Neuron (in vitro differentiated cells): ENCODE measurements at regions not wholly inside any gene's neighbourhood (a gene's known extent, or its start where the extent isn't known, plus 50 kb on each side); places are given as distances from the start of the nearest gene placed in this dataset.
A peak's percentile ranks its signal among the peaks of the same experiment; 100 is the strongest.

ENCODE experiments used
- H2AFZ ChIP-seq: one replicate; pipeline ENCODE4 v1.6.1; 2013; ENCODE audit warnings: low read depth, mild to moderate bottlenecking, inconsistent platforms, low read length, moderate library complexity
- H3K27me3 ChIP-seq: one replicate; pipeline ENCODE4 v1.6.1; 2013; ENCODE audit warnings: low read length; ENCODE audit not compliant: insufficient read depth
- H3K36me3 ChIP-seq: one replicate; pipeline ENCODE4 v1.6.1; 2013; ENCODE audit warnings: low read length; ENCODE audit not compliant: insufficient read depth
- H3K4me1 ChIP-seq: one replicate; pipeline ENCODE4 v1.6.1; 2013; ENCODE audit warnings: low read length; ENCODE audit not compliant: insufficient read depth
- H3K4me3 ChIP-seq: 2 replicates; pipeline ENCODE4 v1.5.1; 2013; ENCODE audit warnings: mild to moderate bottlenecking, low read length, moderate library complexity
- H3K9me3 ChIP-seq: one replicate; pipeline ENCODE4 v1.6.1; 2013; ENCODE audit warnings: low read length

DNA sequence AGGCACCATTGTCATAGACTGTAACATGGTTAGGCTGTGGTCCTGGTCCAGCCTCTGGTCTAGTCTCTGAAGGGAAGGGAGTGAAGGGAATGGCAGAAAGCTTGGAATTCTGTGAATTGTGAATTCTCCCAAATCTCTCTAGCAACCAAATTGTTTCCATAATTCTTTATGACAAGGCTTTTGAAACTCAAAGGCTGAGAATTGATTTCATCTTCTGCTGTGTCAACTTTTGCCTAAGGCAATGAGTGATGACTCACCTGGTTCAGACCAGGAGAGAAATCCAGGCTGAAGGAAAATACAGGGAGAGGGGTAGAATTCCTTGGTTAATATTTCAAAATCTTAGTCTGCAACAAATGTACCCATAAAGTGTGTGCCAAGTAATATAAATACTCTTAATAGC, 82.6 kb upstream of the ADPGK start:
- no peak overlapping the region for H2AFZ ChIP-seq
- H3K4me1 ChIP-seq: no peaks in the 10 kb centered on the region
- no peak overlapping the region for H3K4me3 ChIP-seq
- H3K36me3 ChIP-seq: no peaks in the 10 kb centered on the region
- peaks cover 9% of the 10 kb centered on the region for H3K27me3 ChIP-seq
- H3K9me3 ChIP-seq: no peaks in the 10 kb centered on the region

DNA sequence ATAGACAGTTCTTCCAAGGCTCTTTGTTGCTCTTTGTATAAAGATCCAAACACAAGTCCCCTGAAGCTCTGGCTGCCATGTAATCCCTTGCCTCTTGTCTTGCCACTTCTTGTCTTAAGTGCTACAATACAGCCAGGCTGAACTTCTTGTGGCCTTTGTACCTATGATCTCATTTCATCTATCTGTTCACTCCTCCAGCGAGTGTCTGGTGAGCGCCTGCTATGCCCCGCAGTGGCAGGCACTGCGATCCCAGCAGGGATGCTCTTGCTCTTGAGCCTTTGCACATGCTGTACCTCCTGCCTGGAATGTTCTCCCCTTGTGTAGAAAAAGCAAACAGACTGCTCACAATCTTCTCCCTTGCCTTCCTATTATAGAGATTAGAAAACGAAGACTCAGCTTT, 81.9 kb upstream of the ADPGK start:
- Histone ChIP-seq H3K4me3 (no peak overlapping the region), H3K27me3 (peaks cover 9% of the 10 kb centered on the region), H2AFZ (no peak overlapping the region), H3K9me3 (no peaks in the 10 kb centered on the region), H3K36me3 (no peaks in the 10 kb centered on the region), H3K4me1 (no peaks in the 10 kb centered on the region)

DNA sequence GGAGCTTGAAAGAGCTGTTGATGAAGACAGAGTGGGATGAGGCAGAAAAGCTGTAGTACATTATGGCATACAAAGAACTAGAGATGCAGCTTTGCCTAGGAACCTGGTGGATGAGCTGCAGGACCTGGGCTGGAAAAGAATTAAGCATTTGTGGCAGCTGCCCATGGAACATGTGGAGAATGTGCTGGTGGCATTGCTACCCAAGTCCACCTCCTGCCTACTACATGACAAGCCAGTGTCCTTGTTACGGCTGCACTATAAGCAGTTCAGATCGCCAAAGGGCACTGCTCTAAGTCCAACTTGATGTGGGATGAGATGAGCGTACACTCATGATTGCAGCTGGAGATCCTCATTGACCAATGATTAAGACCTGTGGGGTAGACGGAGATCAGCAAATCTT, 81.1 kb upstream of the ADPGK start:
- no peak overlapping the region for H3K4me3 ChIP-seq
- no peaks in the 10 kb centered on the region for H3K9me3 ChIP-seq
- peaks cover 9% of the 10 kb centered on the region for H3K27me3 ChIP-seq
- no peak overlapping the region for H2AFZ ChIP-seq
- H3K4me1 ChIP-seq: no peaks in the 10 kb centered on the region
- no peaks in the 10 kb centered on the region for H3K36me3 ChIP-seq

DNA sequence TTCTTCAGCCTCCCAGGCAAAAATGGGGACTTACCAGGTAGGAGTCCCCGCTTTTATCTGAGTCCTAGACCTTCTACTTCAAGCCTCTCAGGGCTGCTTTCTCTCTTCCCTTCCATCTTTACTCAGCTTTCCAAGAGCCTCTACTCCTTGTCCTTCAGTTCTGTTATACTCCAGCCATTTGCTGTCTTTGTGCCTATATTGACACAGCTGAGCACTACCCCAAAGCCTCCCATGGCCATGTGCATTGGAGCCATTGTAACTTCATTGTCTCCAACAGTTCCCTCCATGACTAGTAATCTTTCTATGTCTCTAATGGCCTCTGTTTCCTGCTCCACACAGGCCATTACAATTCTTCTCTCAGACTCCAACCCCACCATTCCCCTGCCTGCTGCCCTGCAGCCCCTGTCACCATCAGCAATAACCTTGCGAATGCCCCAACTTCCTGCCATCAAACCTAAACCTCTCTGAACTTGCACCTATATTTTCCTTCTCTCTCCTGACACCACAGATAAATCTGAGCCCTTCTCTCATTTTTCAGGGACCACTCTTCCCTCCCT, 77.9 kb upstream of the ADPGK start:
- no peaks in the 10 kb centered on the region for H3K4me1 ChIP-seq
- no peaks in the 10 kb centered on the region for H3K36me3 ChIP-seq
- H3K27me3 ChIP-seq: peaks cover 5% of the 10 kb centered on the region
- no peak overlapping the region for H3K4me3 ChIP-seq
- no peak overlapping the region for H2AFZ ChIP-seq
- no peaks in the 10 kb centered on the region for H3K9me3 ChIP-seq

DNA sequence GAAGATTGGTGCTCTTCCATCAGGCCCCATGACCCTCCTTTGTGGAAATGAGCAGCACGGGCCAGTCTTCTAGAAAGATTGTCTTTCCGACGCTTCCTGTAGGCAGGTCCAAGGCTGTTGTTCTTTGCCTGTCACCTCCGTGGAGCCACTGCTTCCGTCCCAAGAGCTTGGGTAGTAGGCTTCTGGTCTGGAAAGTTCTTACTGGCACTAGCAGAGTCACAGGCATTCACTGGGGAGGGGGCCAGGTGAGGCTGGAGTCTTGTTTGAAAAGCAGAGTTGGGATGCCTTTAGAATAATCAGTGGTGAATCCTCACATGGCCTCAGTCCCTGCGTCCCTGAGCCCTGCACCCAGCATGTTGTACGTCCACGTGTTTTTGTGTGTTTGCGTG, 76.2 kb upstream of the ADPGK start:
- H2AFZ ChIP-seq: no peak overlapping the region
- H3K36me3 ChIP-seq: no peaks in the 10 kb centered on the region
- H3K4me3 ChIP-seq: no peak overlapping the region
- H3K4me1 ChIP-seq: no peaks in the 10 kb centered on the region
- H3K27me3 ChIP-seq: peaks cover 5% of the 10 kb centered on the region
- H3K9me3 ChIP-seq: no peaks in the 10 kb centered on the region

- Histone ChIP-seq H2AFZ (peak overlapping the region; percentile 31), H3K9me3 (no peaks in the 10 kb centered on the region), H3K4me1 (no peaks in the 10 kb centered on the region), H3K27me3 (peaks cover 5% of the 10 kb centered on the region), H3K36me3 (no peaks in the 10 kb centered on the region), H3K4me3 (no peak overlapping the region)
Observed at GRCh38 chr15:72859017-72859756, 75.6 kb upstream of the ADPGK start.

GRCh38 chr15:72858205-72858604, 74.6 kb upstream of the ADPGK start:
- no peak overlapping the region for H3K4me3 ChIP-seq
- peaks cover 5% of the 10 kb centered on the region for H3K27me3 ChIP-seq
- H3K9me3 ChIP-seq: no peaks in the 10 kb centered on the region
- H2AFZ ChIP-seq: no peak overlapping the region
- H3K4me1 ChIP-seq: no peaks in the 10 kb centered on the region
- H3K36me3 ChIP-seq: no peaks in the 10 kb centered on the region

GRCh38 chr15:72857331-72858063, 73.9 kb upstream of the ADPGK start:
- Histone ChIP-seq H3K4me3 (no peak overlapping the region), H3K27me3 (peaks cover 5% of the 10 kb centered on the region), H3K9me3 (no peaks in the 10 kb centered on the region), H3K4me1 (no peaks in the 10 kb centered on the region), H3K36me3 (no peaks in the 10 kb centered on the region), H2AFZ (no peak overlapping the region)

DNA sequence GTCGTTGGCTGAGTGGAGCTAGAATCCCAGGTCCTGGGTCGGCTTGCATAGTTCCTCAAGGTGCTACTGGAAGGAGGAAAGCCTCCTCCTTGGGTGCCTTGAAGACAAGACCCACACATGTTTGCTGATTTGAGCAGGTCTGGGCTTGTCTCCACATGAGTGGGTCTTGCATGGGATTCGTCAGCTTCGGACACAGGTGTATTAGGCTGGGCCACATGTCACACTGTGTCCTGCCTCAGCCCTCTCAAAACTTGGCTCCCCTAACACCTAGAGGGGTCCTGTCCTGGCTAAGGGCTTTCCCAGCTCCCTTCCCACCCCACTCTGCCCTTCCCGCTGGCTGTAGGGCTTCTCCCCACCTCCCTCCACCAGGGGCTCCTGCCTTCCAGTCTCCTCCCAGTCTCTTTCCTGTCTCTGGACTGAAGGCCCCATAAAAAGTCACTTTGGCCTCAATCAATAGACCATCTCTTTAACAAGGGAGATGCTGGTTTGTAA, 73.0 kb upstream of the ADPGK start:
- no peaks in the 10 kb centered on the region for H3K36me3 ChIP-seq
- no peak overlapping the region for H3K4me3 ChIP-seq
- H3K9me3 ChIP-seq: no peaks in the 10 kb centered on the region
- no peaks in the 10 kb centered on the region for H3K4me1 ChIP-seq
- no peak overlapping the region for H2AFZ ChIP-seq
- no peaks in the 10 kb centered on the region for H3K27me3 ChIP-seq

GRCh38 chr15:72855791-72856190, 72.2 kb upstream of the ADPGK start:
- Histone ChIP-seq H3K27me3 (no peaks in the 10 kb centered on the region), H3K4me1 (peaks cover 2% of the 10 kb centered on the region), H2AFZ (no peak overlapping the region), H3K4me3 (no peak overlapping the region), H3K36me3 (no peaks in the 10 kb centered on the region), H3K9me3 (no peaks in the 10 kb centered on the region)

DNA sequence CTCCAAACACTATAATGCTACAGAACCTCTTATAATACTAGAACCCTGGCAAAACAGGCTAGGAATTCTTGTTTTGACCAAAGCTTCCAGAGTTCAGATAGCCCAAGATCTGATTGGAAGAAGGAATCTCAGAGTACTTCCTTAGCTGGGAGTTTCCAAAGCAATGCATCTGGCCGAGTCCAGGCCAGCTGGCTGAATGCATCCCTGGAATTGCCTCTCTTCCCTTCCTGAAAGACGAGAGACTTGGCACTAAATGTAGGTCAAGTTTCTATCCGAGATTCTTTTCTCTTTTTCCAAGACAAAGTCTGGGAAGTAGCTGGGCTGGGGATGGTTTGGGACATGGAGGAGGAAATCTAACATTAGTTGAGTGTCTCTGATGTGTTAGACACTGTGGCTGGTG, 68.7 kb upstream of the ADPGK start:
- no peak overlapping the region for H3K4me3 ChIP-seq
- H3K4me1 ChIP-seq: peaks cover 6% of the 10 kb centered on the region
- H3K27me3 ChIP-seq: peaks cover 4% of the 10 kb centered on the region
- H3K9me3 ChIP-seq: no peaks in the 10 kb centered on the region
- H2AFZ ChIP-seq: no peak overlapping the region
- H3K36me3 ChIP-seq: no peaks in the 10 kb centered on the region

GRCh38 chr15:72851586-72851985, 68.0 kb upstream of the ADPGK start:
- H3K36me3 ChIP-seq: no peaks in the 10 kb centered on the region
- peaks cover 4% of the 10 kb centered on the region for H3K27me3 ChIP-seq
- peaks cover 6% of the 10 kb centered on the region for H3K4me1 ChIP-seq
- no peak overlapping the region for H3K4me3 ChIP-seq
- no peak overlapping the region for H2AFZ ChIP-seq
- no peaks in the 10 kb centered on the region for H3K9me3 ChIP-seq

DNA sequence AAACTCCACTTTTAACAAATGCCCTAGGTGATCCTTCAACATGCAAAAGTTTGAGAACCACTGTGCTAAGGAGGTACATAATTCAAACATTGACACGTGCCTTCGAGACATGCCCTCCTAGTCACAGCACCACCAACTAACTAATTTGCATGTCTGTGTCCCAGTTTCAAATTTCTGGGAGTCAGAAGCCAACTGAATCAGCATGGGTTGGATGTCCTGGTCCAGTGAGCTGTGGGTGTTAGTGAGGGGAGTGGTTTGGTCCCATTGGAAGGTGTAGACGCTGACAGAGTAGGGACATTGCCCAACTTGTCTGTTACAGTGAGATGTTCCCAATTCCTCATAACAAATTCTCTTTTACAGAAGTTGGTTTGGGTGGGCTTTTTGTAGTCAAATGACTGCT, 67.3 kb upstream of the ADPGK start:
- Histone ChIP-seq H3K27me3 (peaks cover 4% of the 10 kb centered on the region), H3K9me3 (no peaks in the 10 kb centered on the region), H3K4me1 (peaks cover 6% of the 10 kb centered on the region), H2AFZ (no peak overlapping the region), H3K4me3 (no peak overlapping the region), H3K36me3 (no peaks in the 10 kb centered on the region)
